Panc1 (cell line): ENCODE measurements at regions not wholly inside any gene's neighbourhood (a gene's known extent, or its start where the extent isn't known, plus 50 kb on each side); places are given as distances from the start of the nearest gene placed in this dataset.

Source experiments
- ATAC-seq: fragments of 200-7000 bp; cut with Tn5 transposase; 2 replicates; pipeline ENCODE4 v1.9.1; 2020; ENCODE audit warnings: mild to moderate bottlenecking, moderate library complexity
- BruUV-seq: library from RNA; stranded (reverse); fragments of 400-500 nt; replicated peaks from 2 replicates; lab custom pipeline; 2021; lab: Mats Ljungman, UMichigan
- CTCF ChIA-PET: fragments of 300-600 bp; sonication (Branson Sonifier 250); formaldehyde crosslinking; loops from one replicate; lab custom pipeline; 2022; ENCODE audit warnings: antibody characterized with exemption; lab: Charles Lee
- POLR2A ChIA-PET: fragments of 300-600 bp; sonication (Branson Sonifier 250); formaldehyde crosslinking; loops from one replicate; lab custom pipeline; 2022; ENCODE audit warnings: antibody characterized with exemption; lab: Charles Lee
- DNase-seq: peaks from one replicate; pipeline ENCODE4 v3.0.0-alpha.2; 2010; ENCODE audit warnings: low read depth, low spot score
- H3K27ac ChIP-seq: 2 replicates; pipeline ENCODE4 v1.5.1; 2011; ENCODE audit warnings: mild to moderate bottlenecking, low read length, inconsistent platforms
- H3K27me3 ChIP-seq: fragments of 200-500 bp; sonication (Bioruptor generic); 2 replicates; pipeline ENCODE4 v1.6.0; 2014; ENCODE audit warnings: low read length, inconsistent platforms; ENCODE audit not compliant: control insufficient read depth, insufficient read depth
- H3K36me3 ChIP-seq: fragments of 200-500 bp; sonication (Bioruptor generic); 2 replicates; pipeline ENCODE4 v1.5.1; 2014; ENCODE audit warnings: inconsistent platforms, mild to moderate bottlenecking, low read length, moderate library complexity; ENCODE audit not compliant: control insufficient read depth, insufficient read depth
- H3K4me1 ChIP-seq: 2 replicates; pipeline ENCODE4 v1.5.1; 2011; ENCODE audit warnings: inconsistent platforms, mild to moderate bottlenecking, low read length, moderate library complexity; ENCODE audit not compliant: control insufficient read depth, insufficient read depth
- H3K4me3 ChIP-seq, 2 experiments: 2 replicates each; pipeline ENCODE4 v1.5.1; 2011 to 2012; ENCODE audit warnings: low read depth in 2 of 2, low read length in 2 of 2, mild to moderate bottlenecking in 2 of 2, inconsistent platforms in 1 of 2, moderate library complexity in 1 of 2
- H3K9me3 ChIP-seq: fragments of 200-500 bp; sonication (Bioruptor generic); 2 replicates; pipeline ENCODE4 v1.5.1; 2014; ENCODE audit warnings: low read depth, mild to moderate bottlenecking, inconsistent platforms, low read length, moderate library complexity; ENCODE audit not compliant: control insufficient read depth, insufficient read depth
- POLR2AphosphoS5 ChIP-seq: IDR thresholded peaks from 2 replicates; pipeline ENCODE4 v1.6.1; 2012; ENCODE audit warnings: mild to moderate bottlenecking, low read depth, low read length, moderate library complexity
- SIN3A ChIP-seq: IDR thresholded peaks from 2 replicates; pipeline ENCODE4 v1.6.1; 2012; ENCODE audit warnings: low read depth, mild to moderate bottlenecking, low read length, moderate library complexity, borderline replicate concordance; ENCODE audit not compliant: insufficient read depth
- TCF7L2 ChIP-seq: IDR thresholded peaks from 2 replicates; pipeline ENCODE4 v1.6.1; 2011; ENCODE audit warnings: mild to moderate bottlenecking, low read depth, low read length, inconsistent platforms
- in situ Hi-C: cut with HindIII; loops from 2 replicates; pipeline ENCODE4 v1.10.0; 2016; ENCODE audit warnings: low sequenced_read_pairs, low pct_unique_long_range_greater_than_20kb
- intact Hi-C: fragments of 100-400 bp; cut with micrococcal nuclease; formaldehyde crosslinking; loops from one replicate; pipeline ENCODE4 v1.10.0; 2022; ENCODE audit not compliant: unreplicated experiment
- TF ChIP-seq, protein P1 (sequence below): fragments of 450-650 bp; IDR thresholded peaks from 2 replicates; pipeline ENCODE4 v1.5.1; 2017; ENCODE audit warnings: mild to moderate bottlenecking
- TF ChIP-seq, protein P2 (sequence below), 2 experiments: IDR thresholded peaks; 2 replicates each; pipeline ENCODE4 v1.6.1; 2011 to 2012; ENCODE audit warnings: low read depth in 2 of 2, control low read depth in 1 of 2, low read length in 1 of 2, mild to moderate bottlenecking in 1 of 2, moderate library complexity in 1 of 2; ENCODE audit not compliant: insufficient read depth in 1 of 2

DNA sequence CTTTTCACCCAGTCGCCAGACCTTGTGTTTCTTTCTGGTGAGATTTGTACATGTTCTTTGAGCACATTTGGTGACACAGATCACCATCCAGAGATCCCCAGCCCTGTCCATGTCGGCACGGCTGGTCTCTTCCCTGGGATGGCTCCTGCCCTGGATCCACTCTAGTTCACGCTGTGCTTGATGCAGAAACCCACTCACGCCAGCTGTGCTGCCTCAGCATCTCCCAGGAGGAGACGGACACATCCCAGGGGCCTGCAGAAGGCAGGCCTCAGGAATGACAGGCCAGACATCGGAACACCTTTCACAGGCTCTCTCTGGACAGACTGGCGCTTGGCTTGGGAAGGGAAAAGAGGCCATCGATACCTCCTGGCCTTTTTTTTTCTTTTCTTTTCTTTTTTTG lies 203.6 kb downstream of the ACKR3 start:
- ChIA-PET CTCF (no interaction called here), POLR2A (no interaction called here)
- Histone ChIP-seq H3K4me3 (no peak overlapping the region), H3K27me3 (peaks cover 6% of the 10 kb centered on the region), H3K9me3 (no peaks in the 10 kb centered on the region), H3K4me1 (no peaks in the 10 kb centered on the region), H3K27ac (no peak overlapping the region), H3K36me3 (no peaks in the 10 kb centered on the region)
- no peak for DNase-seq
- no peak for ATAC-seq
- TF ChIP-seq POLR2AphosphoS5, result no peak
- no peak for TF ChIP-seq SIN3A
- TF ChIP-seq, protein P1, sequence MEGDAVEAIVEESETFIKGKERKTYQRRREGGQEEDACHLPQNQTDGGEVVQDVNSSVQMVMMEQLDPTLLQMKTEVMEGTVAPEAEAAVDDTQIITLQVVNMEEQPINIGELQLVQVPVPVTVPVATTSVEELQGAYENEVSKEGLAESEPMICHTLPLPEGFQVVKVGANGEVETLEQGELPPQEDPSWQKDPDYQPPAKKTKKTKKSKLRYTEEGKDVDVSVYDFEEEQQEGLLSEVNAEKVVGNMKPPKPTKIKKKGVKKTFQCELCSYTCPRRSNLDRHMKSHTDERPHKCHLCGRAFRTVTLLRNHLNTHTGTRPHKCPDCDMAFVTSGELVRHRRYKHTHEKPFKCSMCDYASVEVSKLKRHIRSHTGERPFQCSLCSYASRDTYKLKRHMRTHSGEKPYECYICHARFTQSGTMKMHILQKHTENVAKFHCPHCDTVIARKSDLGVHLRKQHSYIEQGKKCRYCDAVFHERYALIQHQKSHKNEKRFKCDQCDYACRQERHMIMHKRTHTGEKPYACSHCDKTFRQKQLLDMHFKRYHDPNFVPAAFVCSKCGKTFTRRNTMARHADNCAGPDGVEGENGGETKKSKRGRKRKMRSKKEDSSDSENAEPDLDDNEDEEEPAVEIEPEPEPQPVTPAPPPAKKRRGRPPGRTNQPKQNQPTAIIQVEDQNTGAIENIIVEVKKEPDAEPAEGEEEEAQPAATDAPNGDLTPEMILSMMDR, result no peak
- TF ChIP-seq, protein P2, sequence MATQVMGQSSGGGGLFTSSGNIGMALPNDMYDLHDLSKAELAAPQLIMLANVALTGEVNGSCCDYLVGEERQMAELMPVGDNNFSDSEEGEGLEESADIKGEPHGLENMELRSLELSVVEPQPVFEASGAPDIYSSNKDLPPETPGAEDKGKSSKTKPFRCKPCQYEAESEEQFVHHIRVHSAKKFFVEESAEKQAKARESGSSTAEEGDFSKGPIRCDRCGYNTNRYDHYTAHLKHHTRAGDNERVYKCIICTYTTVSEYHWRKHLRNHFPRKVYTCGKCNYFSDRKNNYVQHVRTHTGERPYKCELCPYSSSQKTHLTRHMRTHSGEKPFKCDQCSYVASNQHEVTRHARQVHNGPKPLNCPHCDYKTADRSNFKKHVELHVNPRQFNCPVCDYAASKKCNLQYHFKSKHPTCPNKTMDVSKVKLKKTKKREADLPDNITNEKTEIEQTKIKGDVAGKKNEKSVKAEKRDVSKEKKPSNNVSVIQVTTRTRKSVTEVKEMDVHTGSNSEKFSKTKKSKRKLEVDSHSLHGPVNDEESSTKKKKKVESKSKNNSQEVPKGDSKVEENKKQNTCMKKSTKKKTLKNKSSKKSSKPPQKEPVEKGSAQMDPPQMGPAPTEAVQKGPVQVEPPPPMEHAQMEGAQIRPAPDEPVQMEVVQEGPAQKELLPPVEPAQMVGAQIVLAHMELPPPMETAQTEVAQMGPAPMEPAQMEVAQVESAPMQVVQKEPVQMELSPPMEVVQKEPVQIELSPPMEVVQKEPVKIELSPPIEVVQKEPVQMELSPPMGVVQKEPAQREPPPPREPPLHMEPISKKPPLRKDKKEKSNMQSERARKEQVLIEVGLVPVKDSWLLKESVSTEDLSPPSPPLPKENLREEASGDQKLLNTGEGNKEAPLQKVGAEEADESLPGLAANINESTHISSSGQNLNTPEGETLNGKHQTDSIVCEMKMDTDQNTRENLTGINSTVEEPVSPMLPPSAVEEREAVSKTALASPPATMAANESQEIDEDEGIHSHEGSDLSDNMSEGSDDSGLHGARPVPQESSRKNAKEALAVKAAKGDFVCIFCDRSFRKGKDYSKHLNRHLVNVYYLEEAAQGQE (IDR thresholded peaks at IDR 0.05; ENCODE audit: insufficient read depth in 1 of 2, low read depth in 2 of 2, low read length in 1 of 2), result no peak
- no peak for TF ChIP-seq TCF7L2
- no TSS peak for BruUV-seq
- in situ Hi-C loops (no loop called here), intact Hi-C loops (no loop called here)

DNA sequence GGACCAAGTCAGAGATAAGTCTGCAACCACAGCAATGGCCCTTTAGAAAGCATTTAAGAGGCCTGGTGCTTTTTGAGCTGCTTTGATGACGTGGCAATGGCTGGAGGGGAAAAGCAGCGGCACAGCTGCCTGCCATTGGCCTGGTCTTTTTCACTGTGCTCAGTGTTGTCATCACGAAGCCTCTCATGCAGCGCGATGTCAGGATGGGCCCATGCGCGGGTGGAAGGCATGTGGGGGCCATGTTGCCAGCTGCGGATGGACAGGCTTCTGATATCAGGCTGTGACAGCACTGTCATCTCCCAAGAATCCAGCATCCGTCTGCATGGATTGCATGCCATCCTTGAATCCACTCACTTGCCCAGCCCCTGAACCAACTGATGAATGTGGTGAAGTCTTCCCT lies 204.5 kb downstream of the ACKR3 start:
- DNase-seq (no peak), ATAC-seq (no peak)
- intact Hi-C loops, result no loop called here
- Histone ChIP-seq H3K27me3 (peaks cover 6% of the 10 kb centered on the region), H3K27ac (no peak overlapping the region), H3K4me1 (no peaks in the 10 kb centered on the region), H3K9me3 (no peaks in the 10 kb centered on the region), H3K4me3 (no peak overlapping the region), H3K36me3 (no peaks in the 10 kb centered on the region)
- ChIA-PET POLR2A (no interaction called here), CTCF (no interaction called here)
- BruUV-seq, result no TSS peak
- in situ Hi-C loops, result no loop called here
- TF ChIP-seq, protein P1, result no peak
- no peak for TF ChIP-seq TCF7L2
- TF ChIP-seq, protein P2 (IDR thresholded peaks at IDR 0.05; ENCODE audit: insufficient read depth in 1 of 2, low read depth in 2 of 2, low read length in 1 of 2), result no peak
- TF ChIP-seq POLR2AphosphoS5, result no peak
- TF ChIP-seq SIN3A, result no peak
